Mucosa of gallbladder (tissue), 1 donor: ENCODE measurements at regions not wholly inside any gene's neighbourhood (a gene's known extent, or its start where the extent isn't known, plus 50 kb on each side); places are given as distances from the start of the nearest gene placed in this dataset.

Source experiments
- DNase-seq: peaks from one replicate; pipeline ENCODE4 v3.0.0-alpha.2; 2020; ENCODE audit warnings: low spot score
- donor health status: DM: no; HTN: no; CAD: no.

DNA sequence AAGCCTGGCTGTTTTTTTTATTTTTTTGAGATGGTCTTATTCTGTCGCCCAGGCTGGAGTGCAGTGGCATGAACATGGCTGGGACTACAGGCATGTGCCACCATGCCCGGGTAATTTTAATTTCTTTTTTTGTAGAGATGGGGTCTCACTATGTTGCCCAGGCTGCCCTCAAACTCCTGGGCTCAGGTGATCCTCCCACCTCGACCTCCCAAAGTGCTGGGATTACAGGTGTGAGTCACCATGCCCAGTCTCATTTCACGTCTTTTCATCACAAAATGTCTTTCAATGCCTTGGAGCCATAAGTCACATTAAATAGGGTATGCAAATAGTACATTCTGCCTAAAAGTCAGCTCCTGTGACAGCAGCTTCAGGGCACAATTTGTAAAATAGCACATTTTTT, 52.8 kb downstream of the SOX2 start:
- DNase-seq, result no peak

DNA sequence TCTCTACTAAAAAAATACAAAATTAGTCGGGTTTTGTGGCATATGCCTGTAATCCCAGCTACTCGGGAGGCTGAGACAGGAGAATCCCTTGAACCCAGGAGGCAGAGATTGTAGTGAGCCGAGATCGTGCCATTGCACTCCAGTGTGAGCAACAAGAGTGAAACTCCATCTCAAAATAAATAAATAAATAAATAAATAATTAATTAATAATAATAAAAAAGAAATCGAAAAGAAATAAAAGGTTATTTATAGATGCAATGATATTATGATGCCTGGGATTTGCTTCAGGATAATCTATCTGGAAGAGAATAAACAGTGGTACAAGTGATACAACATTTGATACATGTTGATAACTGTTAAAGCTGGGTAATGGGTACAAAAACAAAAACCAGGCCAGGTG, 58.6 kb downstream of the SOX2 start:
- no peak for DNase-seq

DNA sequence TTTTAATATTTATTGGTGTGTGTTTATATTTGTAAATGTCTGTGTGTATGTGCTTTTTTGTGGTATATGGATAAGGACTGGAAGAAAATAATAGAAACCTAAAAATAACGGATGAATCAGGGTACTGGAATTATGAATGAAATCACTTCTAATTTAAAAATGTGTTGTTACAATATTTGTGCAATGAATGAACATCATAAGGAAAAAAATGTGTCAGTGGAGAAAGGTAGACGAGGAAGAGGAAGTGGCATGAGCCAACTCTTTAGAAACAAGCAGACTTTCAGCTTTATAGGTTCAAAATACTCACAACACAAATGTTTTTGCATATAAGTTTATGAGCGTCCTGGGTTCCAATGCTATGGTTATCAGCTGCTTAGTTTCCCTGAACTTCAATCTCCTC, 59.4 kb downstream of the SOX2 start:
- no peak for DNase-seq

DNA sequence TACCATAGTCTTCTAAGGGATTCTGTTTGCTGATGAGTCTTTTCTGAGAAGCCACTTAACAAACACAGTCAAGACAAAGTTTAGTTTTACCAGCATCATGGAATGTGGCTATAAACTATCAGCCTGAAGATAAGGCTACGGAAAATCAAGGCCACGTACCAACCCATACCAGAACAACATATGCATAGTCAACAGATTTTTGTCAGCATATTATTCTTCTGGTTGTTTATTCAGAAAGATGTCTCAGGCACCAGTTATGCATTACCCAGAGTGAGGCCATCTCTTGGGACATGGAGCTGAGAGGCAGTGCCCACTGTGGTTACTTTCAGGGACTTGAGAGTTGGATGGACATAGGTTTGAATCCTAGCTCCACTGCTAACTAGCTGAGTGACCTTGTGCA, 60.4 kb downstream of the SOX2 start:
- DNase-seq, result no peak

DNA sequence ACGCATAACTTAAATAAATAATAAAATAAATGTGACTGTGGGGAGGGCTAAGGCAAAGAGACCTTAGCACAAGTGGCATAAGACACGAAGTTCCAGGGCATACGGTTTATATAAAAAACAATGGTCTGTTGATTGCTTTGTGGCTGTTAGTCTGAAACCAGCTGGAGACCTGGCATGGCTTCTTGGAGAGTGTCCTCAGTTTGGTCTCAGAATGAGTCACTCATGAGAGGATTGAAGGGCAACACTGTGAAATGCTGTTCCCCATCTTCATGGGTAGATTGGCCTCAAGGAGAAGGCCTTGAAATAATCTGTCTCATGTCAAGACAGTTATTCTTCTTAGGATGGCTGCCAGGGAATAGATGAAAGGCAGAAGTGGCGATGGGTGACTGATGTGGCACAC, 62.2 kb downstream of the SOX2 start:
- no peak for DNase-seq

DNA sequence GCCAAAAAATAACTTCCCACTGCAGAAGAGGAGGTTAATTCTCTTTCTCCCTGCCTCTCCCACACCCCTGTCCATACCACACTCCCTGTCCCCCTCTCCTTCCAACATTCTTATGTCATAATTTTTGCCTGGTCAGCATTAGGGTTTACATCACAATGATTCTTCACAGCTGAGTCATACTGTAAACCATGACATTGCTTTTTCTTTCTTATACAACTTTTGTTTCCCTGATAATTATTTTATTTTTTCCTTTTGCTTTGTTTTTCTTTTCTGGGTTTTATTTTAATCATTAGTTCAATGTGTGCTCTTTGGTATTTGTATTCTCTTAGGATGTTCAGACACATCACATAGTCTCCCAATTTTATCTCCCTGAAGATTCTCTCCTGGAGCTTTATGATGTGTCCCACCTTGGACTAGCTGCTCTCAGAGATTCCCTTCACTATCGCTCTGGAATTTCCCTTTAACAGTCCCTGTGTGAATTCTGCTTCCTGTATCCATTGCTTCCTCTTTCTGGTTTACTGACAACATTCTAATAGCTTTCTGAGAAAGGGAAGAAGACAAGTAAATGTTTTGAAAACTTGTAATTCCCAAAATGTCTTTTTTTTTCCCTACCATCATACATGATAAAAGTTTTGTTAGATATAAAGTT, 70.7 kb downstream of the SOX2 start:
- no peak for DNase-seq

DNA sequence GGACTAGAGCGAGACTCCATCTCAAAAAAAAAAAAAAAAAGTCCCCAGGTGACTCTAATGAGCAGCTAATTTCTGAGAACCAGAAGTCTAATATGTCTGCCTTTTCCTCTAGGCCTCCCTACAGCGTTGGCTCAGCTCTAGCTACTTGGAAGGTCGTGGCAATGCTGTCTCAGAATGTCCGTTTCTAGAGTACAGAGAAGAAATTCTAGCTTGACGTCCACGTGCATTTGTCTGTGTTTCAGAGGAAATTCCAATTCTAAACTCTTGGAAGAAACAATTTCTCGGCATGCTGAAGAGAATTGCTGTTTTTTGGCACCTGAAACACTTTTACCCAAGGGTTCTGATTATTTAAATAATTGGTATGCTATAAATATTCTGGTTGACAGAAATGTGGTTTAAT, 78.8 kb downstream of the SOX2 start:
- no peak for DNase-seq

DNA sequence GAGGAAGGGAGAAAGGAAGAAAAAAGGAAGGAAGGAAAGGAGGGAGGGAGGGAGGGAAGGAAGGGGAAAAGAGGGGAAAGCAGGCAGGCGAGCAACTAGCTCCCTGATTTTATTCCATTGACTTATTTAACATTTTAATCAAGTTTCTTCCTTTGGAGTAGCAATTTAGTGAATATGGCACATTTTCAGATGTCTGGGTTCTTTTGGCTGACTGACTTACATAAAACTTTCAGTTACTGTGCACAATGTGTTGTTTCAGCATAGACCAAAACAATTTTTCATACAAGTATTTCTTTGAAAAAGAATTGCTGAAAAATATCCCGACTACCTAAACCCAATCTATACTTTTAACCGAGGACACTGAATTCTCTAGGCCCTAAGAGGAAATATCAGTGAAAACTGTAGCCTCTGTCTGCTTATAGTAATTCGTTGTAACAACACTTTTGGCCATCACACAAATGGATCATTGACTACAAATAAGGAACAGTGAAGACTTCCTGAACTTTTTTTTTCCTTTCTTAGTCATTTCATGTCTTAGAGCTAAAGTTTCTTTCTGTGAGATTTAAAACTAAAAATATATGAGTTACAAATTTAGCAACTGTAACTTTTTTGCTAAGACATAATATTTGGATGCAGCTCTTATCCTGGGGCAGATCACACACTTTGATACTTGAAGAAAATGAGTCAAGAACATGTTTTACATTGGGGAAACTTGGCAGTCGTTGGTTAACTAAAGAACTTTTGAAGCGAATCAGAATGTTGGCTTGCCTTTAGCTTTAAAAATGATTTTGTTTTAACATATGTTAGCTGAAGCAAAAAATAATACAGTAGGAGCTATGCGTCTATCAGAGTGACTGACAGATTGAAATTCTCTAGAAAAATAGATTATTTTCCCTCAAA, 79.6 kb downstream of the SOX2 start:
- no peak for DNase-seq

DNA sequence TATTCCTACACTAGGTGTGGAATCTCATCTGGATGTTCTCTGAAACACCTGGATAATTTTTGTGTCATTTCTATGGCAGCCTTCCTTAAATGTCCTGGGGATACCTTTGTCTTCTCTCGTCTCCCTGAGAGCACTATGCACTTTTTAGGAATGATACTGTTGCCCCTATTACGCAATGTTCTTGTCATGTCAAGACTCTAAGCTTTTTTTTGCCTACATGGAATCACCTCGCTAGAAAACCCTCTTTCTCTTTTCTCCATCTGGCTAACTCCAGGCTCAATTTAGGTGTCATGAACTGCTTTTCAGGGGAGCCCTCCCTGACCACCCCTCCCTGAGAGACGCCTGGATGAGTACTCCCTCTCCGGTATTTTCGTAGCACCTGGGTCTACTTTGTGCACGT, 81.3 kb downstream of the SOX2 start:
- DNase-seq, result no peak

DNA sequence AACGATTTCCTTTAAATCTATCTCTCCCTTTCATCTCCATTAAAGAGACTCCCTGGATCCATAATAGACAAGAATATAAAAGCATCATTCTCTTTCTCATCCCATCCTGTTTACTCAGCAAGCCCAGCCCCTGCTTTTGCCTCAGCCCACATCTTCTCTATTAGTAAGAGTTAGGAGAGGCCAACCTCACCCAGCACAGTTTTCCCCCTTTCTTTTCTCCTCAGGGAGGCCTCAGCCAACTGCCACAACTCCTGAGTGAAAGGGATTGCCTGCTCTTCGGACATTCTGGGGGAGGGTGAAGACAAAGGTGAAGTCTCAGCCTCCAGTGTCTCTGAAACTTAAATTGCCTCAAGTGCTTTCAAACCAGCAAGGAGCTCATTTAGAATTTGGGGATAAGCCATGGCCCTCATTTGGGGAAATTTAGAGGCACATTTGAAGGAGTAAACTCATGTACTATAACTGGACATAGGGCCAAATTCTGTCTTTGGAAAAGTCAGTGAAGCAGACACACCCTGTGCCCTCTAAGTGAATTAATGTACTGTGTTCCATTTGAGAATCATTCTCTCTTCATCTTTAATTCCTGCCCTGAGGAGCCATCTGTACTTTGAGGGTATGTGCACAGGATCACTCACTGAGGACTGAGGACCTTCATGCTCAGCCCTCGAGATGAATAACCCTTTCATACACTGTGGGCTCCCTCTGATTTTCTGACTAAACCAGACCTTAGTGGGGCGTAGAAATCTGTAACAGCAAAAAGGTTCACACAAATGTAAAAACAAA, 82.5 kb downstream of the SOX2 start:
- no peak for DNase-seq

DNA sequence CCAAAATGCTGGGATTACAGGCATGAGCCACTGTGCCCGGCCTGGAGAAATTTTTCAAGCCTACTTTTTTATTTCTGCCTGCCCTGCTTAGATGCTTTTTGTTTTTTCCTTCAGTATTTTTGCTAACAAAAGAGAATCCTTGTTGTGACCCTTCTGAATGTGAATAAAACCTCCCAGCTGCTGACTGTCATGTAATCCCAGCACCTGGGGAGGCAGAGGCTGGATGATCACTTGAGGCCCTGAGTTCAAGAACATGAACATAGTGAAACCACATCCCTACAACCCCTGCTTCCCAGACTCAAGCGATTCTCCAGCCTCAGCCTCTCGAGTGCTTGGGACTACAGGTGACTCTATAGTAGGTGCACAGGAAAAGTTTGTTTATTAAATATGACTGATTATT, 84.9 kb downstream of the SOX2 start:
- no peak for DNase-seq

DNA sequence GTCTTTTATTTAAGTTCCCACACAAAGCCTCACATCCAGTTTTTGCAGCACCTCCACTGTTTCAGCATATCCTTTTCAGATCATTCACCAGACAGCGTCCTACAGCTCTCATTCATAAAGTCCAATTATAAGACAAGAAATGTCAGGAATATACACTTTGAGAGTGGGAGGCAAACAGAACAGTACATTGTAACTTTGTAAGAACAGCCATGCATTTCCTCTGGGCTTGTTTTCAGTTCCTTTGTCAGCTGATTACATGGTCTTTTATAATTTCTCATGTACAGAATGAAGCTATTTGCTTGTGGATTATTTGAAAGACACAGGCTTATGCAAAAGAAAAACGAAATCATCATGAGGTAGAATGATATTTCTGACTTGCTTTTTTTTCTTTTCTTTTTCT, 85.7 kb downstream of the SOX2 start:
- DNase-seq, result no peak

DNA sequence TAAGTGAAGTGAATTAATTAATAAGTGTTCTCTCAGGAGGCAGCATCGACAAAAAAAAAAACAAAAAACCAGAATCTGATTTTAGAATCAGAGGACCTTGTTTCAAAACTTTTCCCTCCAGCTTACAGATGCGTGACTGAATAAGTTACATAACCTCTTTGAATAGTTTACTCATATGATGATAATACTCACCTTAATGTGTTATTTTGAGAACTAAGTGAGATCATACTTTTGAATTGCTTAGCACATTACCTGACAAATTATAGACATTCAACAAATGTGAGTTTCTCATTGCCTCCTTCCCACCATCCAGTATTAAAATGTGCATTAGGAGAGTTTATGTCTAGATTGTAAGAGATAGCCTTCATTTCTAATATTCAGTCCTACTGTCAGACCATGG, 94.0 kb downstream of the SOX2 start:
- DNase-seq, result no peak

DNA sequence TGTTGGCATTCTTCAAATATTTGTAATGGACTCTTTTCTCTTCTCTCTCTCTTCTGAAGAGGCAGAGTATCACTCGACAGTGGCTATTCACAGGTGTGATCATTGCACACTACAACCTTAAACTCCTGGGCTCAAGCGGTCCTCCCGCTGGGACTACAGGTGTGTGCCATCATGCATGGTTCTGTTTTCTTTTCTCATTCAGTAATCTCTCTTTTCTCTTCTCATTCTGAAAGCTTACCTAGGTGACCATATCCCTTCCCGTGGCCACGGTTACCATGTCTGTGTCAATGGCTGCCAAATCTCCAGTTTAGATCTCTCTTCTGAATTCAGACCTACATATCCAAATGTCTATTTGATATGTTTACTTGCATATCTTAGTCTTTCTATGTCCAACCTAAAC, 96.3 kb downstream of the SOX2 start:
- no peak for DNase-seq

DNA sequence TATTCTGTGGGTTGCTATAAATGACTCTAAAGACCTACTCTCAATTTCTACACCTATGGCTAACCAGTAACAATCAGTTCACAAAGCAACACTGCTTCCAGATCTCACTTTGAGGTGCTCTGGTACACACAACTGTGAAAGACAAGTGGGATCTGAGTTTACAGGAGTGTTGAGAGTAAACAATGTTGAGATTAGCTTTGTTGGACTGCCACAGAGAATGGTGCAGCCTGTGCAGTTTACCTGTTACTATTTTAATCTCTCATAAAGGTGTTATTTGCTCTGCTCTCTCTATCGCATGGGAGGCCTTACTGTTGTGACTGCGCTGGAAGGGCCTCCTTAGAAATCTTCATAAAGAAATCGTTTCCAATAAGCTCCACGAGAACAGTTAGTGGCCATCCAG, 112.0 kb downstream of the SOX2 start:
- no peak for DNase-seq

DNA sequence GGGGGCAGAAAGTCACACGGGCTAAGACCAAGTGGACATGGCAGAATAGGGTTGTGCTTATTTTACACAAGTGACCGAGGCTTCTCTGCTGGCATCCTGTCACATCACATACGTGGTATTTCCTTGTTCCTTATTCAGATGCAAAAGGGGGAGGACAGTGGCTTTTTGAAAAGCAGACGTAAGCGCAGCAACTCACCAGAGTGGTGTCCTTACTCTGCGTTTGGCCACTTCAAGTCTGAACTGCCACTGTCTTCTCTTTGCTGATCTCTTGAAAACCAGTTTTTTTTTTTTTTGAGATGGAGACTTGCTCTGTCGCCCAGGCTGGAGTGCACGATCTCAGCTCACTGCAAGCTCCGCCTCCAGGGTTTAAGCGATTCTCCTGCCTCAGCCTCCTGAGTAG, 113.2 kb downstream of the SOX2 start:
- no peak for DNase-seq

DNA sequence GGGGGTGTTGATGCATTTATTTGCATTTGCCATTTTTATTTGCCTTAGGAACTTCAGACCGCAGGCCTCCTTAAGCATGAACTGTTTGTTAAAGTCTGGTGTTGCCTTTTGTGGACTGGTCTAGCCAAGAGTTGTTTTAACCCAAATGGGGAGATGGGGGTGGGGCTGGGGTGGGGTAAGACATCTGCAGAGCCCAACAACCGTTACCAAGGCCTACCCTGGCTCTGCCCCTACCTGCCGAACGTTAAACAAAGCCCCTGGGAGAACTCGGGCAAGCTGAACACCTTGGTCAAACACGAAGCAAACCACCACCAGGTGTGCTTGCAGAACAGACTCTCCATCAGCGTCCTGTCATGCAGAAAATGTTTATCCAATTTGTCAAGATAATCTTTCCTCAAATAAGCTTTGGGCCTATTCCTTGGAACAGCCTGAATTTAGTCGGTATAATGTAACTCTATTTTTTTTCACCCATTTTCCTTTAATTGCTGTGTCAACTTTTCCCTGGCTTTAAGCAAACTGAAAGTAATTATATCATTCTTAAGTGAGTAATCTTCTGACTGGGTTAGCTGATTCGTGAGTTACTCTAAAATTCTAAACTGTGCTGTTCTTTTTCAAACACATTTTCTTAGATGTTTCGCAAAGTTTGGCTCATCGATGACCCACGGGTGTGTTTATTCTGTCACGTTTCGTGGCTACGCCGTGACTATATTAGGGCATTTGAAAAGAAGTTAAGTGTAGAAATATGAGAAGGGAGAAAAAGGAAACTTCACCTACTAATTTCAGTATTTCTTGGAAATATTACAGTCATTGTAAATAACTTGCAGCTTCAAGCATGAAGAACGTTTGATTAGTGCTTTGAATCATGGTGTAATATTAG, 127.6 kb downstream of the SOX2 start:
- no peak for DNase-seq

DNA sequence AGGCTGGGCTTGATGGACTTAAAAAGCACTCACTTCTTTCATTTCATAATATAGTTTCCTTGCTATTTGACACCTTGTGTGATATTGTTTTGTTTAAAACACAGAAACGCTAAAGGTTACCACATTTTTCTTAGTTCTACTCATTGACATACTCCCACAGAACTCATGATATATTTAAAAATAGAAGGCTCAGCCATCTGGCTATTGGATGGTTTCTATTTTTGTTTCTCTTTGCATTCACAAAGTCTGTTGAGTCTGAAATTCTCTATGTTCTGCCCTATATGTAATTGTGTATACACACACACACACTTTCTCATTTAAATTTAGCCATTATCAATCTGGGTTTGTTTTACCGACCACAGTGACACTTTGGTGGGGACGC, 128.2 kb downstream of the SOX2 start:
- DNase-seq, result no peak

DNA sequence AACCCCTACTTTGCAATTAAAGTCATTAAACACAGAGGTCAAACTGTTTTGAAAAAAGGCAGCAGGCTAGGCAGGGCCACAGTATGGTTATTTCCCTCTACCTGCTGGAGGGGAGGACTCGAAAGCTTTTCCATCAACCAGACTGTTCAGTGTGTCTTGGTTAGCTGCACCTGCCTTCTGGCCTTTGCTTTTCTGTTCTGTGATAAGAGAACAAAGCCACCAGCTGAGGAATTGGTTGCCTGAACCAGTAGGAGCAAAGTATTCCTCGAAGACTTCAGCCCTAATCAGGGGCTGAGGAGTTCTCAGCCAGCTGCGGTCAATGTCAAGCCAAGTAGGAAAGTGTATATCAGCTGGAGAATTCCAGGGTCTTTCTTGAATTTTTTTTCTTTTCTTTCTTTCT, 132.5 kb downstream of the SOX2 start:
- no peak for DNase-seq

DNA sequence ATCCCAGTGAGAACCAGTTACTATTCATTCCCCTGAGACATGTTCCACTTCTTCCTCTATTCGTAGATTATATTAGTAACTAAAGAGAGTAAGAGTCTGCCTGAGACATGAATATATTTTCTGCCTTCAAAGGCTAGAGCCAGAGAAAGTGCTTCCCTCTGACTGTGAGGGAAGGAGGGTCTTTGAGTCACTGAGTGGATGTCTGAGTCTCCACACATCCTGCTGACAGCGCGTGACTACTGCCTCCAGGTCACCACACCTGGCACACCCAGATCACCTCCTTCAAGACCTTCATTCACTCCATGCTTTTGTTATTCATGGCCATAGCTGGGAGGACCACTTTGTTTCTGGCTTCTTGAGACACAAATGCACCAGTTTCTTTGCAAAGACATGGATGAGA, 135.6 kb downstream of the SOX2 start:
- no peak for DNase-seq

DNA sequence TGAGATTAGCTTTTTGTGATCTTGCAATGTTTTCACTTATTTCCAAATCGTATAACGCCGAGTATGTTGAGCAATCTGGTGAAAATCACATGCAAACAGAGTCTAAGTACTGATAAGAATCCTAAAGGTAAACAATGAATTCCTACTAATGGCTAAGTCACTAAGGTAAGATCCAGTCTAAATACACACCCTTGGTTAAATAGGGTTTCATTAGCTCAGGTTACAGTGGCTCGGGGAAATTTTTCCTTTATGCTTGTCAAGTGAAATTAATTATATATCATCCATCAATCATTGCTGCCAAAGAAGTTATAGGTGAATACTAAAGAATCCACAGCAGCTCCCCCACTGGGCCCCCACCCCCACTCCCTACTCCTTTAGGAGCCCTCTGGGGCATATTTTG, 139.3 kb downstream of the SOX2 start:
- DNase-seq, result no peak

DNA sequence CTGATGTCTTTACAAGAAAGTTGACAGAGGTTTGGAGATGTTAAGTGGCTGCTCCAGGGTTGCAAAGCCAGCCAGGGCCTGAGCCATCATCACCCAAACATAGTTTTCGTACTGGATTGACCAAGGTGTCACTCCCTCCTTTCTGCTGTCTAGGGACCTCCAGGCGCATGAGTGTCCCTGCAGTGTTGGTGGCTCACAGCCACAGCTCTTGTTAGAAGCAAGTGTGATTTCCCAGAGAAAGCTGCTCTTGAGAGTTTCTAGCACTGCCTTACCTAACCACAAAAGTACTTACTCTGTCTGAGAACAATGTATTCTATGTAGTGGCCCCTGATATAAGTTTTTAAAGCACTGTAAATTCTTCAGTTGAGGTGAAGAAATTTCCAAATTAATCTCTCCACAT, 144.1 kb downstream of the SOX2 start:
- no peak for DNase-seq
